ENCODE measurements at regions not wholly inside any gene's neighbourhood (a gene's known extent, or its start where the extent isn't known, plus 50 kb on each side); places are given as distances from the start of the nearest gene placed in this dataset.

DNA sequence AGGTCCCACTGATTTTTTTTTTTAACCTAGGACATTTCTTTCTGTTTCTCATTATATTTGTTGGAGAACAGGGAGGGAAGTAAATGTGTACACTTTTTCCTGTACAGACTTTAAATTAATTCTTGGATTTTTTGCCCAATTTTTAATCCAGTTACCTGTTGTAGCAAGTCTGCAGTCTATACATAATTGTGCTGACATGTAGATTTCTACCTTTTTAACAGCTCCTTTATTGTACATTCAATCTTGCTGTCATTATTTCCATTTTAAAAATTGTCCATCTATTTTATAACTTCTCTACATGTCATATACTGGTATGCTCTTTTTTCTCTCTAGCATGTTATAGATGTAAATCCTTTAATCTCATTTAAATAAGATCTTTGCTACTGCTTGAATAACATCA is 1838.7 kb upstream of the CDH9 start:
- no peaks in the 10 kb centered on the region for H3K4me1 ChIP-seq
- no peak overlapping the region for H3K27ac ChIP-seq (replicated peaks in 1 of 4)
- peaks cover 0 to 11% (median 2%) of the 10 kb centered on the region in 4 donors for H3K9me3 ChIP-seq
- TF ChIP-seq POLR2A (IDR thresholded peaks at IDR 0.05; ENCODE audit: low read depth) (no peak), POLR2AphosphoS5 (IDR thresholded peaks at IDR 0.05) (no peak)
- no peak for DNase-seq (ENCODE audit: extremely low spot score)
- H3K36me3 ChIP-seq: no peaks in the 10 kb centered on the region
- no peaks in the 10 kb centered on the region for H3K27me3 ChIP-seq
- intact Hi-C loops (cut with DNase I): no loop called here
- H3K4me3 ChIP-seq: no peak overlapping the region

DNA sequence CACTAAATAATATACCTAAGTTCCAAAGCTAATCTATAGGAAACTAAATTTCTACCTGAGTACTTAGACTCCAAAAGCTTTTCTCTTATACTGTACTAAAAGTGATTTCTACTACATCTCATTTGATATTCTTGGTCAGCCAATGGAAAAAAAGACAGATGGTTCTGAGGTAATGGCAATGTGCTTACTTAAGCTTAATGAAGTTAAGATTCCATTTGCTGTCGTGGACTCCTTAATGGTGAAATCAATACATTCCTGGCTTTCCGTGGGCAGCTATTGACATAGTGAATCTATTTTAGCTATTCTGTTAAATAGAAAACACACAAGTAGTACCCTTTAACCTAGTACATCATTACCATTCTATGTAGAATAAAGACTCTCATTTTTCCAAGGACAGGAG is 1825.6 kb upstream of the CDH9 start:
- intact Hi-C loops (cut with DNase I): no loop called here
- 83% methylated on average over 2 of the region's 2 CpGs for WGBS
- TF ChIP-seq EP300 (IDR thresholded peaks at IDR 0.05) (no peak), POLR2A (IDR thresholded peaks at IDR 0.05; ENCODE audit: low read depth) (no peak), POLR2AphosphoS5 (IDR thresholded peaks at IDR 0.05) (no peak)
- TF ChIP-seq, protein P1, sequence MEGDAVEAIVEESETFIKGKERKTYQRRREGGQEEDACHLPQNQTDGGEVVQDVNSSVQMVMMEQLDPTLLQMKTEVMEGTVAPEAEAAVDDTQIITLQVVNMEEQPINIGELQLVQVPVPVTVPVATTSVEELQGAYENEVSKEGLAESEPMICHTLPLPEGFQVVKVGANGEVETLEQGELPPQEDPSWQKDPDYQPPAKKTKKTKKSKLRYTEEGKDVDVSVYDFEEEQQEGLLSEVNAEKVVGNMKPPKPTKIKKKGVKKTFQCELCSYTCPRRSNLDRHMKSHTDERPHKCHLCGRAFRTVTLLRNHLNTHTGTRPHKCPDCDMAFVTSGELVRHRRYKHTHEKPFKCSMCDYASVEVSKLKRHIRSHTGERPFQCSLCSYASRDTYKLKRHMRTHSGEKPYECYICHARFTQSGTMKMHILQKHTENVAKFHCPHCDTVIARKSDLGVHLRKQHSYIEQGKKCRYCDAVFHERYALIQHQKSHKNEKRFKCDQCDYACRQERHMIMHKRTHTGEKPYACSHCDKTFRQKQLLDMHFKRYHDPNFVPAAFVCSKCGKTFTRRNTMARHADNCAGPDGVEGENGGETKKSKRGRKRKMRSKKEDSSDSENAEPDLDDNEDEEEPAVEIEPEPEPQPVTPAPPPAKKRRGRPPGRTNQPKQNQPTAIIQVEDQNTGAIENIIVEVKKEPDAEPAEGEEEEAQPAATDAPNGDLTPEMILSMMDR (IDR thresholded peaks at IDR 0.05): no peak

DNA sequence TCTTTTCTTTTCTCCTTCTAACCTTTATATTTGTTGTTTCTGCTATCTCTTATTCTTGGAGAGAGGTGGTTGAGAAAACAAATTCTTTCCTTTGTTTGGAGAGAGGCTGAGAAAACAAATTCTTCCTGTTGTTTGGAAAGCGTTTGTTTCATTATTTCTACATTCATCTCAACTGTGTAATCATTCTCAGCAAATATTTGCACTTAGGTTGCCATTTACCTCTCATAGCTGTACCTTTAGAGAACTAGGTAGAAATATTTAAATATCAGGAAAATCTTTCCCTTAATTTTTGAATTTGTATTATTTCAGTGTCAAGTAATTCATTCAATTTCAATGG is 1824.4 kb upstream of the CDH9 start:
- no peaks in the 10 kb centered on the region for H3K9me3 ChIP-seq

More for the DNA sequence above, 1825.6 kb upstream of the CDH9 start:
- H3K9me3 ChIP-seq: no peaks in the 10 kb centered on the region
- H3K27me3 ChIP-seq: no peaks in the 10 kb centered on the region
- no peak overlapping the region for H3K27ac ChIP-seq (replicated peaks in 1 of 4)
- no peaks in the 10 kb centered on the region for H3K4me1 ChIP-seq
- H3K36me3 ChIP-seq: no peaks in the 10 kb centered on the region
- no peak overlapping the region for H3K4me3 ChIP-seq
- DNase-seq (ENCODE audit: extremely low spot score): no peak

DNA sequence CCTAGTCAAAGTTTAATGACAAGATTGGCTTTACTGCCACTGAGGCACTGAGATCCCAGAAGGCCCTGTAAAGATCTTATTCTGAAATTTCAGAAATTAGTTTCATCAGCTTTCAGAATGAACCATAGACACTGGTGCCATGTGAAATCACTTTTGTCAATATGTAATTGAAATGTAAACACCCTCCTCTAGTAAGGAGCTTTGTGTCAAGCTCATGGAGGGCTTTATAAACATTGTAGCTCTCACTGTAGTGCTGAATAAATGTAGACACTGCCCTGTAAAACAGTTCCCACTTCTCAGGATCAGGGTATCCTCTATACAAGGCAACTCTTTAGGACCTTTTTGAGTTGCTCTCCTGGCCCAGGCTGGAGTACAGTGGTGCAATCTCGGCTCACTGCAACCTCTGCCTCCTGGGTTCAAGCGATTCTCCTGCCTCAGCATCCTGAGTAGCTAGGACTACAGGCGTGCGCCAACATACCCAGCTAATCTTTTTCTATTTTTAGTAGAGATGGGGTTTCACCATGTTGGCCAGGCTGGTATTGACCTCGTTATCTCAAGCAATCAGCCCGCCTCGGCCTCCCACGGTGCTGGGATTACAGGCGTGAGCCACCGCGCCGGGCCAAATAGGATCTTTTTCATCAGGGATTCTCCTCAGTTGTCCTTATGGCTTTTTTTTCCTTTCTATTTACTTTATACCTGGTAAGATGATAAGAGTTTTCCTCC is 1823.9 kb upstream of the CDH9 start:
- Histone ChIP-seq H3K4me1 (no peaks in the 10 kb centered on the region), H3K36me3 (no peaks in the 10 kb centered on the region), H3K27ac (replicated peaks in 1 of 4) (no peak overlapping the region), H3K9me3 (no peaks in the 10 kb centered on the region), H3K27me3 (no peaks in the 10 kb centered on the region), H3K4me3 (no peak overlapping the region)
- DNase-seq (ENCODE audit: extremely low spot score): no peak
- WGBS: 90% methylated on average over 12 of the region's 12 CpGs
- TF ChIP-seq POLR2AphosphoS5 (IDR thresholded peaks at IDR 0.05) (no peak), POLR2A (IDR thresholded peaks at IDR 0.05; ENCODE audit: low read depth) (no peak), EP300 (IDR thresholded peaks at IDR 0.05) (no peak)
- TF ChIP-seq, protein P1 (IDR thresholded peaks at IDR 0.05): no peak
- intact Hi-C loops (cut with DNase I): no loop called here

More for the DNA sequence above, 1824.4 kb upstream of the CDH9 start:
- TF ChIP-seq POLR2AphosphoS5 (IDR thresholded peaks at IDR 0.05) (no peak), POLR2A (IDR thresholded peaks at IDR 0.05; ENCODE audit: low read depth) (no peak), EP300 (IDR thresholded peaks at IDR 0.05) (no peak)
- TF ChIP-seq, protein P1 (IDR thresholded peaks at IDR 0.05): no peak
- intact Hi-C loops (cut with DNase I): no loop called here
- H3K4me1 ChIP-seq: no peaks in the 10 kb centered on the region
- no peaks in the 10 kb centered on the region for H3K27me3 ChIP-seq
- no peaks in the 10 kb centered on the region for H3K36me3 ChIP-seq
- H3K27ac ChIP-seq (replicated peaks in 1 of 4): no peak overlapping the region
- DNase-seq (ENCODE audit: extremely low spot score): no peak
- WGBS: 78% methylated on average over 1 of the region's 1 CpG
- no peak overlapping the region for H3K4me3 ChIP-seq

DNA sequence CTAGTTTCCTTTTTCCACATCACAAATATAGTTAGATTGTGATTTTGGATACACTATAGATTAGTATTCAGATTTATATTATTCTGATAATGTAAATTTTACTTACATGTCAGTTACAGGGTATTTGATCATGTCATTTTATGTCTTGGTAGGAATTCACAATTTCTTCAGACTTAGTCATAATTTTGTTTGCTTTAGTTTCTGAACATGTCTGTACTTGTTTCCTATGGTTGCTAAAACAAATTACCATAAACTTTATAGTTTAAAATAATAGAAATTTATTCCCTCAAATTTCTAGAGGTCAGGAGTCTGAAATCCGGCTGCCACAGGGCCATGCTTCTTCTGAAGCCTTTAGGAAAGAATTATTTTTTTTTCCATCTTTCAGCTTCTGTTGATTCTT is 1817.2 kb upstream of the CDH9 start:
- Histone ChIP-seq H3K4me1 (no peaks in the 10 kb centered on the region), H3K27me3 (no peaks in the 10 kb centered on the region), H3K27ac (replicated peaks in 1 of 4) (no peak overlapping the region), H3K9me3 (no peaks in the 10 kb centered on the region), H3K4me3 (no peak overlapping the region), H3K36me3 (no peaks in the 10 kb centered on the region)
- 71% methylated on average over 1 of the region's 1 CpG for WGBS
- intact Hi-C loops (cut with DNase I): no loop called here
- DNase-seq (ENCODE audit: extremely low spot score): no peak
- TF ChIP-seq POLR2AphosphoS5 (IDR thresholded peaks at IDR 0.05) (no peak), EP300 (IDR thresholded peaks at IDR 0.05) (no peak), POLR2A (IDR thresholded peaks at IDR 0.05; ENCODE audit: low read depth) (no peak)
- TF ChIP-seq, protein P1 (IDR thresholded peaks at IDR 0.05): no peak
